Activated naive CD4-positive, alpha-beta T cell (primary cell): ENCODE measurements at regions not wholly inside any gene's neighbourhood (a gene's known extent, or its start where the extent isn't known, plus 50 kb on each side); places are given as distances from the start of the nearest gene placed in this dataset.
"Not testable (repeated sequence)": the region's sequence is repeated elsewhere in the genome, so short reads cannot be mapped to it uniquely, and the experiment has no call there.

Experiments used
- DNase-seq, 4 experiments: peaks; one replicate each; lab custom pipeline; 2025; lab: John Stamatoyannopoulos, UW

DNA sequence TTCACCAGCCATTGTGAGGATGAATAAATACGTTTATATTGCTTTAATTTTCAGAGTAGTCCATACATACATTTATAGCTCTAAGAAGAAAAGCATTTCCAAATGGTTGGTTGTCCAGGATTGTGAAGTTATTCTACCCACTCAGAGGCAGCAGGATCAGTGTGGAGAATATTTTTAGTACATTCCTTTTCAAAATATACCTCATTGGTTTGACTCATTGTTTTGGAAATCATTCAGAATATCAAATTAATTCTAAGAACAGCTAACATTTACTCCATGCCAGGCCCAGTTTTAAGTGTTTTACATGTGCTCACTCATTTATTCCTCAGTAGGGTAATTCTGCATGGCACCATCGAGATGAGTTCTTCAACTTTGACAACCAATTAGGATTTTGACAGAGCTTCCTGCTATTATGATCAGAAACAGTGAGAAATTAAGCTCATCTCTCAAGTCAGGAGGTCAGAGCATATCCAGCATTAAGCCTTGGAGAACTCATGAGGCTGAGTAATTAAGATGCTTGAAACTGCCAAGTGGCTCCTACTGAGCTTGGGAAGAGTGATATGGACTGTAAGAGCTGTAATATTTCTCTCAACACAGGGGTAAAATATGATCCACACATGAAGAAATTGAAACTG lies 153.3 kb upstream of the CLEC14A start:
- no peak for DNase-seq

DNA sequence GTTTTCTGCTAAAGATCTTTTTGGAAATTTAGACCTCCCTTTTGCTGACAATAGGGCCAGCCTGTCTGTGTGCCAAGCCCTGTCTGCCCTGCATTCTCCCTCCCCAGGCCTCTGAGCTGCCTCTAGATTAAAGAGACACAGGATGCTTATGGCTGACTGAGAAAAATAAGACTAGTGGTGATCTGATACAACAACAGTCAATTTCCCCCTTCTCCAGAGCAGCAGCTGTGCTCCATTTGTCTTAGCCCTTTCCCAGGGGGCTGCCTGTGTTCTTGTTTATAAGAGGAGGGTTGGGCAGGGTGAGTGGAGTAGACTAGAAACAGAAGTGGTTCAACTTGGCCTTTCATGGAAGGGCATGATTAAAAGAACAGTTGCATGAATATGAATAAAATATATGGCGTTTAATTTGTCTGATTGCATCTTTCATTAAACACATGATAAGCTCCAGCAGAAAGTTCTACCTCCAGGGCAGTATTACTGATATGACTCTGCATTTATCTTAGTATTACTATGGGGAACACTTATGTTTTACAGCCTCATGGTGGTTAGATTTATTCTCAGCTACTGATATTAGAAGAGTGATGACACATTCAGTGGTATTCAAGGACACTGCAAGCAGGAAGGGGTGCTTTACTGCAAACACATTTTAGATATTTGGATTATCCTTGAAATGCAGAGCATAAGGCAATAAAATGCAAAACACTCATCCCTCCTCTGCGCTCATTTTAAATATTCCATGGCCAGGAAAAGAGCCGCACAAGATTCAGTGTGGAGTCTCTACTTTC lies 150.2 kb upstream of the CLEC14A start:
- no peak for DNase-seq

- DNase-seq, result no peak
Measured at GRCh38 chr14:38404616-38405015, 148.7 kb upstream of the CLEC14A start.

- no peak for DNase-seq
Measured at GRCh38 chr14:38404100-38404541, 148.2 kb upstream of the CLEC14A start.

- no peak for DNase-seq
Measured at GRCh38 chr14:38400751-38401150, 144.9 kb upstream of the CLEC14A start.

DNA sequence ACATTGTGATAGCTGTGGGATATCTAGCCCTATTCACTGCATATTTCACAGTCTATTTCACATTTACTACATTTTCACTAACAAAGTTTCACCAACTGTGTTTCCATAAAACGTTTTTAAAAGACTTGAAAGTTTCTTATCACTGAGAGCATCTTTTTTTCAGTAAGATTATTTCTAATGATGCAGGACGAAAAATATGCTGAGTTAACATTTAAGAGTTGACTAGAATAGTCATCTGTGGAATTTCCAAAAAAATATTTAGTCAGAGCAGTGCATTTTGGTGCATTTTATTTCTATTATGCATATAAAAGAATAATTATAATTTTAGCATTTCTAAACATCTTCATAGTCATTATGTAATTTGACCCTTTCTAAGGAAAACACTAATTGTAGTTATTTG lies 143.8 kb upstream of the CLEC14A start:
- DNase-seq, result no peak

GRCh38 chr14:38394767-38395166 lies 138.9 kb upstream of the CLEC14A start:
- DNase-seq, result no peak

GRCh38 chr14:38394064-38394463 lies 138.2 kb upstream of the CLEC14A start:
- no peak for DNase-seq

GRCh38 chr14:38391334-38391733 lies 135.4 kb upstream of the CLEC14A start:
- no peak for DNase-seq

GRCh38 chr14:38389681-38390080 lies 133.8 kb upstream of the CLEC14A start:
- DNase-seq, result no peak

GRCh38 chr14:38387821-38388220 lies 131.9 kb upstream of the CLEC14A start:
- DNase-seq, result no peak

GRCh38 chr14:38385836-38386235 lies 129.9 kb upstream of the CLEC14A start:
- no peak for DNase-seq

- no peak for DNase-seq
Measured at GRCh38 chr14:38385343-38385742, 129.4 kb upstream of the CLEC14A start.

GRCh38 chr14:38384741-38385140 lies 128.8 kb upstream of the CLEC14A start:
- DNase-seq, result no peak

- DNase-seq, result no peak
Measured at GRCh38 chr14:38367922-38368321, 112.0 kb upstream of the CLEC14A start.

GRCh38 chr14:38366374-38366773 lies 110.5 kb upstream of the CLEC14A start:
- no peak for DNase-seq

- no peak for DNase-seq
Measured at GRCh38 chr14:38363217-38363616, 107.3 kb upstream of the CLEC14A start.

GRCh38 chr14:38357557-38357956 lies 101.7 kb upstream of the CLEC14A start:
- no peak for DNase-seq

- DNase-seq, result not testable (repeated sequence)
Measured at GRCh38 chr14:38355473-38355872, 99.6 kb upstream of the CLEC14A start.

- no peak for DNase-seq
Measured at GRCh38 chr14:38350102-38350501, 94.2 kb upstream of the CLEC14A start.

GRCh38 chr14:38342803-38343202 lies 86.9 kb upstream of the CLEC14A start:
- DNase-seq, result no peak

- no peak for DNase-seq
Measured at GRCh38 chr14:38339696-38340095, 83.8 kb upstream of the CLEC14A start.

- no peak for DNase-seq
Measured at GRCh38 chr14:38336298-38336697, 80.4 kb upstream of the CLEC14A start.

GRCh38 chr14:38330275-38330674 lies 74.4 kb upstream of the CLEC14A start:
- DNase-seq, result no peak
